ENCODE measurements at regions not wholly inside any gene's neighbourhood (a gene's known extent, or its start where the extent isn't known, plus 50 kb on each side); places are given as distances from the start of the nearest gene placed in this dataset.

- Histone ChIP-seq H3K27me3 (ENCODE audit: control insufficient read depth, insufficient read depth, low read length) (no peaks in the 10 kb centered on the region), H3K36me3 (ENCODE audit: control insufficient read depth, insufficient read depth, low read length) (no peaks in the 10 kb centered on the region), H3K27ac (ENCODE audit: low read depth, low read length) (no peak overlapping the region), H3K4me3 (ENCODE audit: low read depth, low read length) (no peak overlapping the region), H3K9me3 (ENCODE audit: control insufficient read depth, insufficient read depth, low read length) (no peaks in the 10 kb centered on the region), H3K4me1 (ENCODE audit: control insufficient read depth, insufficient read depth, low read length) (no peaks in the 10 kb centered on the region)
- no peak for DNase-seq (ENCODE audit: low read depth in 4 of 6, low spot score in 6 of 6)
- 92% methylated on average over 2 of the region's 3 CpGs for WGBS (ENCODE audit: insufficient coverage)
These were observed 1721.9 kb upstream of the SLC39A10 start for GRCh38 chr2:193935114-193935513.

GRCh38 chr2:193929131-193929530 lies 1727.9 kb upstream of the SLC39A10 start:
- no peaks in the 10 kb centered on the region for H3K9me3 ChIP-seq (ENCODE audit: control insufficient read depth, insufficient read depth, low read length)
- no peaks in the 10 kb centered on the region for H3K27me3 ChIP-seq (ENCODE audit: control insufficient read depth, insufficient read depth, low read length)
- no peak overlapping the region for H3K27ac ChIP-seq (ENCODE audit: low read depth, low read length)
- no peak for DNase-seq (ENCODE audit: low read depth in 4 of 6, low spot score in 6 of 6)
- no peak overlapping the region for H3K4me3 ChIP-seq (ENCODE audit: low read depth, low read length)
- no peaks in the 10 kb centered on the region for H3K36me3 ChIP-seq (ENCODE audit: control insufficient read depth, insufficient read depth, low read length)
- no peaks in the 10 kb centered on the region for H3K4me1 ChIP-seq (ENCODE audit: control insufficient read depth, insufficient read depth, low read length)
- no CpG with 5 or more reads among the region's 1 CpG for WGBS (ENCODE audit: insufficient coverage)

- no peak for DNase-seq (ENCODE audit: low read depth in 4 of 6, low spot score in 6 of 6)
- Histone ChIP-seq H3K4me1 (ENCODE audit: control insufficient read depth, insufficient read depth, low read length) (no peaks in the 10 kb centered on the region), H3K36me3 (ENCODE audit: control insufficient read depth, insufficient read depth, low read length) (no peaks in the 10 kb centered on the region), H3K4me3 (ENCODE audit: low read depth, low read length) (no peak overlapping the region), H3K9me3 (ENCODE audit: control insufficient read depth, insufficient read depth, low read length) (no peaks in the 10 kb centered on the region), H3K27me3 (ENCODE audit: control insufficient read depth, insufficient read depth, low read length) (no peaks in the 10 kb centered on the region), H3K27ac (ENCODE audit: low read depth, low read length) (no peak overlapping the region)
- no CpG with 5 or more reads among the region's 1 CpG for WGBS (ENCODE audit: insufficient coverage)
These were observed 1712.8 kb upstream of the TMEFF2 start for GRCh38 chr2:193907561-193907960.

- no CpG with 5 or more reads among the region's 3 CpGs for WGBS (ENCODE audit: insufficient coverage)
- Histone ChIP-seq H3K27me3 (ENCODE audit: control insufficient read depth, insufficient read depth, low read length) (no peaks in the 10 kb centered on the region), H3K36me3 (ENCODE audit: control insufficient read depth, insufficient read depth, low read length) (no peaks in the 10 kb centered on the region), H3K9me3 (ENCODE audit: control insufficient read depth, insufficient read depth, low read length) (no peaks in the 10 kb centered on the region), H3K4me3 (ENCODE audit: low read depth, low read length) (no peak overlapping the region), H3K27ac (ENCODE audit: low read depth, low read length) (no peak overlapping the region), H3K4me1 (ENCODE audit: control insufficient read depth, insufficient read depth, low read length) (no peaks in the 10 kb centered on the region)
- DNase-seq (ENCODE audit: low read depth in 4 of 6, low spot score in 6 of 6) = no peak
These were observed 1705.6 kb upstream of the TMEFF2 start for GRCh38 chr2:193900292-193900691.

- H3K27me3 ChIP-seq (ENCODE audit: control insufficient read depth, insufficient read depth, low read length) = no peaks in the 10 kb centered on the region
- H3K4me1 ChIP-seq (ENCODE audit: control insufficient read depth, insufficient read depth, low read length) = no peaks in the 10 kb centered on the region
- 100% methylated on average over 1 of the region's 1 CpG for WGBS (ENCODE audit: insufficient coverage)
- no peak overlapping the region for H3K4me3 ChIP-seq (ENCODE audit: low read depth, low read length)
- peak in 1 of 6 donors; percentile 83 for DNase-seq (ENCODE audit: low read depth in 4 of 6, low spot score in 6 of 6)
- H3K36me3 ChIP-seq (ENCODE audit: control insufficient read depth, insufficient read depth, low read length) = no peaks in the 10 kb centered on the region
- H3K27ac ChIP-seq (ENCODE audit: low read depth, low read length) = no peak overlapping the region
- no peaks in the 10 kb centered on the region for H3K9me3 ChIP-seq (ENCODE audit: control insufficient read depth, insufficient read depth, low read length)
These were observed 1700.5 kb upstream of the TMEFF2 start for GRCh38 chr2:193895226-193895625.

- no peaks in the 10 kb centered on the region for H3K9me3 ChIP-seq (ENCODE audit: control insufficient read depth, insufficient read depth, low read length)
- WGBS (ENCODE audit: insufficient coverage) = 88% methylated on average over 1 of the region's 1 CpG
- H3K27me3 ChIP-seq (ENCODE audit: control insufficient read depth, insufficient read depth, low read length) = no peaks in the 10 kb centered on the region
- no peak for DNase-seq (ENCODE audit: low read depth in 4 of 6, low spot score in 6 of 6)
- no peak overlapping the region for H3K27ac ChIP-seq (ENCODE audit: low read depth, low read length)
- no peaks in the 10 kb centered on the region for H3K4me1 ChIP-seq (ENCODE audit: control insufficient read depth, insufficient read depth, low read length)
- H3K4me3 ChIP-seq (ENCODE audit: low read depth, low read length) = no peak overlapping the region
- H3K36me3 ChIP-seq (ENCODE audit: control insufficient read depth, insufficient read depth, low read length) = no peaks in the 10 kb centered on the region
These were observed 1699.3 kb upstream of the TMEFF2 start for GRCh38 chr2:193894081-193894480.

- Histone ChIP-seq H3K4me3 (ENCODE audit: low read depth, low read length) (no peak overlapping the region), H3K27ac (ENCODE audit: low read depth, low read length) (no peak overlapping the region), H3K4me1 (ENCODE audit: control insufficient read depth, insufficient read depth, low read length) (no peaks in the 10 kb centered on the region), H3K27me3 (ENCODE audit: control insufficient read depth, insufficient read depth, low read length) (no peaks in the 10 kb centered on the region), H3K9me3 (ENCODE audit: control insufficient read depth, insufficient read depth, low read length) (no peaks in the 10 kb centered on the region), H3K36me3 (ENCODE audit: control insufficient read depth, insufficient read depth, low read length) (no peaks in the 10 kb centered on the region)
- DNase-seq (ENCODE audit: low read depth in 4 of 6, low spot score in 6 of 6) = no peak
- no CpG with 5 or more reads among the region's 2 CpGs for WGBS (ENCODE audit: insufficient coverage)
These were observed 1696.3 kb upstream of the TMEFF2 start for GRCh38 chr2:193891023-193891422.

- no peak overlapping the region for H3K27ac ChIP-seq (ENCODE audit: low read depth, low read length)
- no peaks in the 10 kb centered on the region for H3K4me1 ChIP-seq (ENCODE audit: control insufficient read depth, insufficient read depth, low read length)
- H3K9me3 ChIP-seq (ENCODE audit: control insufficient read depth, insufficient read depth, low read length) = no peaks in the 10 kb centered on the region
- no peak for DNase-seq (ENCODE audit: low read depth in 4 of 6, low spot score in 6 of 6)
- 100% methylated on average over 1 of the region's 1 CpG for WGBS (ENCODE audit: insufficient coverage)
- no peaks in the 10 kb centered on the region for H3K27me3 ChIP-seq (ENCODE audit: control insufficient read depth, insufficient read depth, low read length)
- H3K4me3 ChIP-seq (ENCODE audit: low read depth, low read length) = no peak overlapping the region
- no peaks in the 10 kb centered on the region for H3K36me3 ChIP-seq (ENCODE audit: control insufficient read depth, insufficient read depth, low read length)
These were observed 1690.7 kb upstream of the TMEFF2 start for GRCh38 chr2:193885419-193885818.

- Histone ChIP-seq H3K27me3 (ENCODE audit: control insufficient read depth, insufficient read depth, low read length) (no peaks in the 10 kb centered on the region), H3K4me1 (ENCODE audit: control insufficient read depth, insufficient read depth, low read length) (no peaks in the 10 kb centered on the region), H3K4me3 (ENCODE audit: low read depth, low read length) (no peak overlapping the region), H3K9me3 (ENCODE audit: control insufficient read depth, insufficient read depth, low read length) (no peaks in the 10 kb centered on the region), H3K36me3 (ENCODE audit: control insufficient read depth, insufficient read depth, low read length) (no peaks in the 10 kb centered on the region), H3K27ac (ENCODE audit: low read depth, low read length) (no peak overlapping the region)
- no peak for DNase-seq (ENCODE audit: low read depth in 4 of 6, low spot score in 6 of 6)
These were observed 1689.1 kb upstream of the TMEFF2 start for GRCh38 chr2:193883820-193884219.

GRCh38 chr2:193876980-193877379 lies 1682.2 kb upstream of the TMEFF2 start:
- no peak for DNase-seq (ENCODE audit: low read depth in 4 of 6, low spot score in 6 of 6)
- Histone ChIP-seq H3K36me3 (ENCODE audit: control insufficient read depth, insufficient read depth, low read length) (no peaks in the 10 kb centered on the region), H3K4me1 (ENCODE audit: control insufficient read depth, insufficient read depth, low read length) (no peaks in the 10 kb centered on the region), H3K27ac (ENCODE audit: low read depth, low read length) (no peak overlapping the region), H3K4me3 (ENCODE audit: low read depth, low read length) (no peak overlapping the region), H3K27me3 (ENCODE audit: control insufficient read depth, insufficient read depth, low read length) (no peaks in the 10 kb centered on the region), H3K9me3 (ENCODE audit: control insufficient read depth, insufficient read depth, low read length) (no peaks in the 10 kb centered on the region)
- WGBS (ENCODE audit: insufficient coverage) = no CpG with 5 or more reads among the region's 5 CpGs

All from spinal cord (tissue), 9 donors.